ENCODE measurements at regions not wholly inside any gene's neighbourhood (a gene's known extent, or its start where the extent isn't known, plus 50 kb on each side); places are given as distances from the start of the nearest gene placed in this dataset.

DNA sequence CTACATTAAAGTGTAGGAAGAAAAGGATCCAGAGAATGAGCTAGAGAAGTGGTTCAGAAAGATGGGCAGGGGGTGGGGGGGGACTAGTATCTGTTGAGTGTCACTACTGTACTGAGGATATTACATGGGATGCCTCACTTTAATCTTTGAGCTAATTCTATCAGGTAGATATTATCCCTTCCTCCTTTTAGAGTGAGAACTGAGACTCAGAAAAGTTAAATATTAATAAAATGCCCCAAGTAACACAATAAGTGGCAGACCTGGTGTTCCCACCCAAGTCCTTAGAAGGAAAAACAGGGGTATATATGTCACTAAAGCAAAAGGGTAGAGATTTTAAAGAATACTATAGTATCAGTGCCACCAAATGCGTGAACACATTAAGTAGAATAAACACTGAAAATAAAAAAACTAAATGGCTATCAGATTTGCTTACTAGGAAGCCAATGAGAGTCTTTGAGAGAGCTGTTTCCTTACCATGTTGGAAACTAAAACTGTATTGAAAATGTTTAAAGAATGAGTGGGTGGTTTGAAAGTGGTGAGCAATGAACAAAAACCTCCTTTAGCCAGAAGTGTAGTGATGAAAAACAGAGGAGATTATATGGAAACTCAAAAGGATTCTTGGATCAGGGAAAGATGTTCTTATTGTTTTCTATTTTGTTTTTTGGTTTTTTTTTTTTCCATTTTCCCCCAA is 230.8 kb downstream of the BARHL2 start:
- TF ChIP-seq EP300 (IDR thresholded peaks at IDR 0.05; ENCODE audit: low read depth) (no peak), CTCF (IDR thresholded peaks at IDR 0.05) (no peak)

All from transverse colon (tissue), 3 donors.